Left ventricle myocardium superior (tissue), 1 donor: ENCODE measurements at regions not wholly inside any gene's neighbourhood (a gene's known extent, or its start where the extent isn't known, plus 50 kb on each side); places are given as distances from the start of the nearest gene placed in this dataset.

ENCODE experiments used
- ATAC-seq: fragments of 200-7000 bp; cut with Tn5 transposase; one replicate; pipeline ENCODE4 v1.9.1; 2020; ENCODE audit warnings: mild to moderate bottlenecking, moderate library complexity
- DNase-seq: peaks from one replicate; pipeline ENCODE4 v3.0.0-alpha.2; 2020
- intact Hi-C: fragments of 100-400 bp; cut with micrococcal nuclease; formaldehyde crosslinking; loops from one replicate; pipeline ENCODE4 v1.11.0; 2022
- donor health status: DM: no; HTN: yes; CAD: no; lungs with severe emphysema.

GRCh38 chr13:59533561-59534555, 629.9 kb downstream of the DIAPH3 start:
- intact Hi-C loops = no loop called here

GRCh38 chr13:59534806-59535205, 628.9 kb downstream of the DIAPH3 start:
- no peak for DNase-seq
- no peak for ATAC-seq
- intact Hi-C loops = no loop called here

More at GRCh38 chr13:59533561-59534555, 629.9 kb downstream of the DIAPH3 start:
- DNase-seq (no peak), ATAC-seq (no peak)

GRCh38 chr13:59537500-59537899, 626.2 kb downstream of the DIAPH3 start:
- no peak for ATAC-seq
- intact Hi-C loops = no loop called here
- DNase-seq = no peak

GRCh38 chr13:59538512-59538911, 625.2 kb downstream of the DIAPH3 start:
- intact Hi-C loops = no loop called here
- DNase-seq = no peak

GRCh38 chr13:59542303-59542702, 621.4 kb downstream of the DIAPH3 start:
- intact Hi-C loops = no loop called here
- ATAC-seq = no peak
- DNase-seq = no peak

More at GRCh38 chr13:59538512-59538911, 625.2 kb downstream of the DIAPH3 start:
- ATAC-seq = no peak

- intact Hi-C loops = no loop called here
- no peak for ATAC-seq
- DNase-seq = no peak
Observed at GRCh38 chr13:59543418-59543817, 620.3 kb downstream of the DIAPH3 start.

GRCh38 chr13:59545007-59545406, 618.7 kb downstream of the DIAPH3 start:
- intact Hi-C loops = no loop called here
- no peak for ATAC-seq

GRCh38 chr13:59546178-59546577, 617.5 kb downstream of the DIAPH3 start:
- DNase-seq = no peak
- no peak for ATAC-seq
- intact Hi-C loops = no loop called here

More at GRCh38 chr13:59545007-59545406, 618.7 kb downstream of the DIAPH3 start:
- DNase-seq = no peak

GRCh38 chr13:59547950-59548349, 615.8 kb downstream of the DIAPH3 start:
- ATAC-seq (no peak), DNase-seq (no peak)
- intact Hi-C loops = no loop called here

- DNase-seq (no peak), ATAC-seq (no peak)
- intact Hi-C loops = no loop called here
Observed at GRCh38 chr13:59562924-59563323, 600.8 kb downstream of the DIAPH3 start.

GRCh38 chr13:59566561-59566960, 597.2 kb downstream of the DIAPH3 start:
- ATAC-seq (no peak), DNase-seq (no peak)
- intact Hi-C loops = no loop called here

GRCh38 chr13:59568306-59568705, 595.4 kb downstream of the DIAPH3 start:
- DNase-seq (no peak), ATAC-seq (no peak)
- intact Hi-C loops = no loop called here

GRCh38 chr13:59570204-59570603, 593.5 kb downstream of the DIAPH3 start:
- DNase-seq (no peak), ATAC-seq (no peak)
- intact Hi-C loops = no loop called here

GRCh38 chr13:59584101-59584500, 579.6 kb downstream of the DIAPH3 start:
- no peak for ATAC-seq
- DNase-seq = no peak
- intact Hi-C loops = no loop called here

- ATAC-seq (no peak), DNase-seq (no peak)
- intact Hi-C loops = no loop called here
Observed at GRCh38 chr13:59584761-59585670, 578.7 kb downstream of the DIAPH3 start.

GRCh38 chr13:59587030-59587429, 576.7 kb downstream of the DIAPH3 start:
- intact Hi-C loops = no loop called here
- ATAC-seq (no peak), DNase-seq (no peak)

GRCh38 chr13:59587971-59588716, 575.6 kb downstream of the DIAPH3 start:
- no peak for DNase-seq
- intact Hi-C loops = no loop called here
- no peak for ATAC-seq

- intact Hi-C loops = no loop called here
- no peak for DNase-seq
- no peak for ATAC-seq
Observed at GRCh38 chr13:59588717-59589067, 575.0 kb downstream of the DIAPH3 start.

- ATAC-seq (no peak), DNase-seq (no peak)
- intact Hi-C loops = no loop called here
Observed at GRCh38 chr13:59601993-59602392, 561.7 kb downstream of the DIAPH3 start.
